Spinal cord (tissue), 9 donors: ENCODE measurements at regions not wholly inside any gene's neighbourhood (a gene's known extent, or its start where the extent isn't known, plus 50 kb on each side); places are given as distances from the start of the nearest gene placed in this dataset.
A peak's percentile ranks its signal among the peaks of the same experiment; 100 is the strongest.
"Not testable (repeated sequence)": the region's sequence is repeated elsewhere in the genome, so short reads cannot be mapped to it uniquely, and the experiment has no call there.

ENCODE experiments used
- DNase-seq, 6 donors: peaks; one replicate each; pipeline versions ENCODE4 v3.0.0 to v3.0.0-alpha.2; 2013 to 2015; ENCODE audit warnings: low spot score in 6 of 6, low read depth in 4 of 6
- H3K27ac ChIP-seq: one replicate; pipeline ENCODE4 v1.5.1; 2013; ENCODE audit warnings: low read depth, low read length, control low read depth
- H3K27me3 ChIP-seq: one replicate; pipeline ENCODE4 v1.6.1; 2013; ENCODE audit warnings: low read length; ENCODE audit not compliant: control insufficient read depth, insufficient read depth
- H3K36me3 ChIP-seq: one replicate; pipeline ENCODE4 v1.6.1; 2013; ENCODE audit warnings: low read length; ENCODE audit not compliant: control insufficient read depth, insufficient read depth
- H3K4me1 ChIP-seq: one replicate; pipeline ENCODE4 v1.6.1; 2013; ENCODE audit warnings: low read length; ENCODE audit not compliant: control insufficient read depth, insufficient read depth
- H3K4me3 ChIP-seq: one replicate; pipeline ENCODE4 v1.5.1; 2013; ENCODE audit warnings: low read depth, low read length, control low read depth
- H3K9me3 ChIP-seq: one replicate; pipeline ENCODE4 v1.6.1; 2013; ENCODE audit warnings: low read length; ENCODE audit not compliant: control insufficient read depth, insufficient read depth
- WGBS: methylation state at CpG from one replicate; pipeline ENCODE4 v1.1.5; 2013; ENCODE audit warnings: missing lambda C conversion rate; ENCODE audit not compliant: insufficient coverage; 5-methylcytosine and 5-hydroxymethylcytosine counted together
- donor health status: healthy.

- H3K27ac ChIP-seq, H3K4me3 ChIP-seq, H3K9me3 ChIP-seq, H3K27me3 ChIP-seq, DNase-seq, H3K36me3 ChIP-seq: not testable (repeated sequence)
- 94% methylated on average over 8 of the region's 13 CpGs for WGBS
- peaks cover 11% of the 10 kb centered on the region for H3K4me1 ChIP-seq
These were observed 194.1 kb downstream of the BANP start for GRCh38 chr16:88145376-88145775.

- not testable (repeated sequence) for H3K4me3 ChIP-seq, H3K27me3 ChIP-seq, H3K36me3 ChIP-seq, H3K9me3 ChIP-seq, DNase-seq, H3K27ac ChIP-seq
- 84% methylated on average over 18 of the region's 21 CpGs for WGBS
- H3K4me1 ChIP-seq, result peaks cover 11% of the 10 kb centered on the region
These were observed 194.7 kb downstream of the BANP start for GRCh38 chr16:88145824-88146405.

- H3K27me3 ChIP-seq, H3K36me3 ChIP-seq, H3K9me3 ChIP-seq, H3K4me3 ChIP-seq, DNase-seq, H3K27ac ChIP-seq: not testable (repeated sequence)
- 65% methylated on average over 10 of the region's 16 CpGs for WGBS
- H3K4me1 ChIP-seq, result peaks cover 24% of the 10 kb centered on the region
These were observed 196.8 kb downstream of the BANP start for GRCh38 chr16:88148078-88148477.

- H3K36me3 ChIP-seq, H3K9me3 ChIP-seq, DNase-seq, H3K4me3 ChIP-seq, H3K27me3 ChIP-seq, H3K27ac ChIP-seq: not testable (repeated sequence)
- H3K4me1 ChIP-seq, result peaks cover 21% of the 10 kb centered on the region
- WGBS, result 74% methylated on average over 11 of the region's 11 CpGs
These were observed 197.4 kb downstream of the BANP start for GRCh38 chr16:88148682-88149081.

GRCh38 chr16:88149158-88149603 lies 197.9 kb downstream of the BANP start:
- H3K27me3 ChIP-seq, H3K27ac ChIP-seq, H3K36me3 ChIP-seq, H3K4me3 ChIP-seq, DNase-seq, H3K9me3 ChIP-seq: not testable (repeated sequence)
- 94% methylated on average over 3 of the region's 14 CpGs for WGBS
- peaks cover 16% of the 10 kb centered on the region for H3K4me1 ChIP-seq

GRCh38 chr16:88149663-88150062 lies 198.4 kb downstream of the BANP start:
- H3K4me3 ChIP-seq, H3K27me3 ChIP-seq, H3K36me3 ChIP-seq, DNase-seq, H3K9me3 ChIP-seq, H3K27ac ChIP-seq: not testable (repeated sequence)
- H3K4me1 ChIP-seq, result peaks cover 14% of the 10 kb centered on the region
- 83% methylated on average over 3 of the region's 3 CpGs for WGBS

- not testable (repeated sequence) for H3K9me3 ChIP-seq, H3K27me3 ChIP-seq, H3K36me3 ChIP-seq, H3K27ac ChIP-seq, H3K4me3 ChIP-seq, DNase-seq
- 65% methylated on average over 12 of the region's 27 CpGs for WGBS
- H3K4me1 ChIP-seq, result peaks cover 14% of the 10 kb centered on the region
These were observed 199.4 kb downstream of the BANP start for GRCh38 chr16:88150456-88151128.

- peaks cover 14% of the 10 kb centered on the region for H3K4me1 ChIP-seq
- not testable (repeated sequence) for DNase-seq, H3K36me3 ChIP-seq, H3K27me3 ChIP-seq, H3K27ac ChIP-seq, H3K4me3 ChIP-seq, H3K9me3 ChIP-seq
- WGBS, result 79% methylated on average over 14 of the region's 25 CpGs
These were observed 199.9 kb downstream of the BANP start for GRCh38 chr16:88151129-88151499.

GRCh38 chr16:88151859-88152843 lies 200.9 kb downstream of the BANP start:
- peak in 2 of 6 donors; percentile 49 to 50 for DNase-seq
- H3K4me3 ChIP-seq, H3K9me3 ChIP-seq, H3K36me3 ChIP-seq, H3K27ac ChIP-seq, H3K27me3 ChIP-seq: not testable (repeated sequence)
- 23% methylated on average over 13 of the region's 27 CpGs for WGBS
- peaks cover 14% of the 10 kb centered on the region for H3K4me1 ChIP-seq
